ENCODE measurements at regions not wholly inside any gene's neighbourhood (a gene's known extent, or its start where the extent isn't known, plus 50 kb on each side); places are given as distances from the start of the nearest gene placed in this dataset.

- 0 out of 2 replicates have a peak, but pooled peaks have one; percentile 8 for TF ChIP-seq GATA2 (IDR thresholded peaks at IDR 0.05; ENCODE audit: low read depth, low read length)
- no peak for TF ChIP-seq GATA3 (IDR thresholded peaks at IDR 0.05; ENCODE audit: low read depth, low read length)
Measured at GRCh38 chr1:214187933-214188332, 93.0 kb upstream of the SMYD2 start.

Data from SH-SY5Y (cell line).